Spleen (tissue), 11 donors: ENCODE measurements at regions not wholly inside any gene's neighbourhood (a gene's known extent, or its start where the extent isn't known, plus 50 kb on each side); places are given as distances from the start of the nearest gene placed in this dataset.

ENCODE experiments used
- DNase-seq: peaks from one replicate; pipeline ENCODE4 v3.0.0-alpha.2; 2020
- H3K27ac ChIP-seq, 8 donors: fragments of 200-600 bp; sonication (generic) in 7 of 8; 1 replicate in 4 of 8; 2 replicates in 4 of 8; pipeline versions ENCODE4 v1.5.0 to v1.8.0; 2016 to 2021; ENCODE audit warnings: inconsistent platforms in 4 of 8, mild to moderate bottlenecking in 4 of 8, moderate library complexity in 1 of 8
- H3K27me3 ChIP-seq, 7 donors: fragments of 200-600 bp; sonication (generic) in 6 of 7; replicated peaks in 1 of 7; 1 replicate in 4 of 7; 2 replicates in 3 of 7; pipeline versions ENCODE4 v1.5.0 to v1.8.0; 2016 to 2021; ENCODE audit warnings: inconsistent platforms in 3 of 7, mild to moderate bottlenecking in 1 of 7
- H3K36me3 ChIP-seq, 6 donors: fragments of 200-600 bp; sonication (generic) in 5 of 6; 1 replicate in 4 of 6; 2 replicates in 2 of 6; pipeline versions ENCODE4 v1.5.0 to v1.8.0; 2016 to 2021; ENCODE audit warnings: inconsistent platforms in 2 of 6
- H3K4me1 ChIP-seq, 6 donors: fragments of 200-600 bp; sonication (generic) in 5 of 6; 1 replicate in 3 of 6; 2 replicates in 3 of 6; pipeline versions ENCODE4 v1.5.0 to v1.8.0; 2016 to 2021; ENCODE audit warnings: inconsistent platforms in 3 of 6
- H3K4me3 ChIP-seq, 8 donors: fragments of 200-600 bp; sonication (generic) in 7 of 8; 1 replicate in 4 of 8; 2 replicates in 4 of 8; pipeline versions ENCODE4 v1.5.0 to v1.8.0; 2016 to 2021; ENCODE audit warnings: inconsistent platforms in 4 of 8, mild to moderate bottlenecking in 4 of 8, moderate library complexity in 2 of 8
- H3K9me3 ChIP-seq, 8 donors: fragments of 200-600 bp; sonication (generic) in 7 of 8; 1 replicate in 4 of 8; 2 replicates in 4 of 8; pipeline versions ENCODE4 v1.5.0 to v1.8.0; 2016 to 2021; ENCODE audit warnings: inconsistent platforms in 4 of 8
- POLR2A ChIP-seq, 3 donors: fragments of 450-650 bp; IDR thresholded peaks; one replicate each; pipeline ENCODE4 v1.5.1; 2017; ENCODE audit warnings: antibody characterized with exemption in 3 of 3, mild to moderate bottlenecking in 1 of 3
- POLR2AphosphoS5 ChIP-seq, 3 donors: sonication (generic); formaldehyde crosslinking; IDR thresholded peaks; one replicate each; pipeline ENCODE4 v1.5.1; 2017; ENCODE audit warnings: antibody characterized with exemption in 3 of 3
- WGBS, 5 donors: extraction: QIAGEN DNeasy Blood & Tissue Kit in 3 of 5; methylation state at CpG; one replicate each; pipeline versions ENCODE4 v1.1.5 to v1.1.7; 2013 to 2018; 5-methylcytosine and 5-hydroxymethylcytosine counted together
- intact Hi-C: fragments of 100-400 bp; cut with DNase I; formaldehyde crosslinking; loops from one replicate; pipeline ENCODE4 v1.15.0; 2023; ENCODE audit warnings: low total_unique reads
- TF ChIP-seq, protein P1 (sequence below), 11 experiments: fragments of 200-600 bp in 7 of 11; fragments of 450-650 bp in 4 of 11; sonication (generic) in 4 of 11; IDR thresholded peaks in 8 of 11; conservative IDR thresholded peaks in 3 of 11; 1 replicate in 7 of 11; 2 replicates in 4 of 11; pipeline versions ENCODE4 v1.4.0 to v1.8.0; 2016 to 2021; ENCODE audit warnings: antibody characterized with exemption in 11 of 11, inconsistent platforms in 4 of 11, mild to moderate bottlenecking in 1 of 11
- donor health status: healthy with polysubstance abuse.
- donor health status: DM: no; HTN: no; CAD: no; lungs with moderate emphysema.
- donor health status: DM: no; HTN: no; CAD: no.
- donor health status: Bipolar disorder and iron deficiency.
- donor health status: healthy.
- donor health status: DM: no; HTN: no; CAD: no.
- donor health status: DM: yes; HTN: yes; CAD: no.

DNA sequence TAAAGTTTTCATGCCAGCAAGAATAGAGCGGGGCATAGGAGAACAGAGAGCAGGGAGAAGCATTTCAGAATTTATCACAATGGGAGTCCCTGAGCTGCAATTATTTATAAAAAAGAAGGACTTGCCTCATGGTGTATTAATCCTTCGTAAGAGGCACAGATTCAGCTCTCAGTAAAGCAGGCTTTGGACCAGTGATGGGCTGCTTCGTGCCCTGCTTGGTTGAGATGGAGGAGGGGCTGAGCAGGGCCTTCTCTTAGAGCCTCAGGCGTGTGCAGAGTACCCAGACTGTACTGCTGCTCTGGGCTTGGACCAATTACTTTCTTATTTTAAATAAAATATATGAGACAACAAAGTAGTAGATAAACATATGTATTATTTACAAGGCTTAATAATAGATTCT, 265.7 kb upstream of the SLC10A2 start:
- intact Hi-C loops, result no loop called here
- Histone ChIP-seq H3K4me3 (no peak overlapping the region), H3K27me3 (no peaks in the 10 kb centered on the region), H3K36me3 (no peaks in the 10 kb centered on the region), H3K9me3 (no peaks in the 10 kb centered on the region), H3K27ac (no peak overlapping the region), H3K4me1 (no peaks in the 10 kb centered on the region)
- TF ChIP-seq POLR2AphosphoS5 (IDR thresholded peaks at IDR 0.05) (no peak), POLR2A (IDR thresholded peaks at IDR 0.05) (no peak)
- TF ChIP-seq, protein P1, sequence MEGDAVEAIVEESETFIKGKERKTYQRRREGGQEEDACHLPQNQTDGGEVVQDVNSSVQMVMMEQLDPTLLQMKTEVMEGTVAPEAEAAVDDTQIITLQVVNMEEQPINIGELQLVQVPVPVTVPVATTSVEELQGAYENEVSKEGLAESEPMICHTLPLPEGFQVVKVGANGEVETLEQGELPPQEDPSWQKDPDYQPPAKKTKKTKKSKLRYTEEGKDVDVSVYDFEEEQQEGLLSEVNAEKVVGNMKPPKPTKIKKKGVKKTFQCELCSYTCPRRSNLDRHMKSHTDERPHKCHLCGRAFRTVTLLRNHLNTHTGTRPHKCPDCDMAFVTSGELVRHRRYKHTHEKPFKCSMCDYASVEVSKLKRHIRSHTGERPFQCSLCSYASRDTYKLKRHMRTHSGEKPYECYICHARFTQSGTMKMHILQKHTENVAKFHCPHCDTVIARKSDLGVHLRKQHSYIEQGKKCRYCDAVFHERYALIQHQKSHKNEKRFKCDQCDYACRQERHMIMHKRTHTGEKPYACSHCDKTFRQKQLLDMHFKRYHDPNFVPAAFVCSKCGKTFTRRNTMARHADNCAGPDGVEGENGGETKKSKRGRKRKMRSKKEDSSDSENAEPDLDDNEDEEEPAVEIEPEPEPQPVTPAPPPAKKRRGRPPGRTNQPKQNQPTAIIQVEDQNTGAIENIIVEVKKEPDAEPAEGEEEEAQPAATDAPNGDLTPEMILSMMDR (IDR thresholded peaks at IDR 0.05 in 8 of 11, conservative IDR thresholded peaks at IDR 0.05 in 3 of 11), result no peak
- 79 to 87% (median 83%) methylated on average over 4 of the region's 4 CpGs for WGBS, 5 donors
- DNase-seq, result no peak

DNA sequence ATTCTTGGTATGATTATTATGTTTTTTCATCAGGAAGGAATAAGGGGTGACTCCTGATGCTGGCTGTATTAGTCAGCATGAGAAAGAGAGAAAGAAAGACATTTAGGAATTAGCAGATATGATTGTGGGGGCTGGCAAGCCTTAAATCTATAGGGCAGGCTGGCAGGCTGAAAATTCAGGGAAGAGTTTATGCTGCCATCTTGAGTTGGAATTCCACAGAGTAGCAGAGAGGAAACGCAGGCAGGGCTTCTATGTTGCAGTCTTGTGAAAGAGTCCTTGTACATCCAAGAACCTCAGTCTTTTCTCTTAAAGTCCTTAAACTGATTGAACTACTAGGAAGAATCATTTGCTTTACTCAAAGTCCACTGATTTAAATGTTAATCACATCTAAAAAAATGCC, 262.7 kb upstream of the SLC10A2 start:
- H3K36me3 ChIP-seq, result no peaks in the 10 kb centered on the region
- TF ChIP-seq POLR2A (IDR thresholded peaks at IDR 0.05), result no peak
- TF ChIP-seq, protein P1 (IDR thresholded peaks at IDR 0.05 in 8 of 11, conservative IDR thresholded peaks at IDR 0.05 in 3 of 11), result no peak
- no peak for TF ChIP-seq POLR2AphosphoS5 (IDR thresholded peaks at IDR 0.05)
- 61 to 86% (median 72%) methylated on average over 1 of the region's 1 CpG for whole genome bisulfite sequencing, 5 donors

DNA sequence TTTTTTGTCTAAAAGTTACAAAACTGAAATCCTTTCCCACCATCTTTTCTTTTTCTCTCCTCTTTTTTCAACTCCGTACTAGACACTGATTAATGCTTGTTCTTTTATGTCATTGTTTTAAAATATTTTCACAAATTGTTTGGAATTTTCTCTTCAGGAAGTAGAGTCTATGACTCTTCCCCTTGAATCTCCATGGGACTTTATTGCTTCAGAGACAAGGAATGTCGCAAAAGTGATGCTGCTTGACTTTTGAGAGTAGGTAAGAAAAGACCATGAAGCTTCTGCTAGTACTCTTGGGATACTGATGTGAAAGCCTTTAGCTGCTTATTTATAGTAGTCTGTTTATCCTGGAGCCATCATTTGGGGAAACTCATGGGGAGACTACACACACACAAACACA, 260.1 kb upstream of the SLC10A2 start:
- Histone ChIP-seq H3K9me3 (no peaks in the 10 kb centered on the region), H3K4me3 (no peak overlapping the region), H3K27me3 (no peaks in the 10 kb centered on the region), H3K36me3 (no peaks in the 10 kb centered on the region), H3K4me1 (no peaks in the 10 kb centered on the region), H3K27ac (no peak overlapping the region)
- TF ChIP-seq POLR2A (IDR thresholded peaks at IDR 0.05) (no peak), POLR2AphosphoS5 (IDR thresholded peaks at IDR 0.05) (no peak)
- TF ChIP-seq, protein P1 (IDR thresholded peaks at IDR 0.05 in 8 of 11, conservative IDR thresholded peaks at IDR 0.05 in 3 of 11), result no peak
- WGBS, 5 donors, result 75 to 92% (median 76%) methylated on average over 2 of the region's 2 CpGs
- DNase-seq, result no peak
- intact Hi-C loops, result no loop called here

More for the DNA sequence above, 262.7 kb upstream of the SLC10A2 start:
- no peak overlapping the region for H3K27ac ChIP-seq
- H3K27me3 ChIP-seq, result no peaks in the 10 kb centered on the region
- intact Hi-C loops, result no loop called here
- H3K4me1 ChIP-seq, result no peaks in the 10 kb centered on the region
- DNase-seq, result no peak
- no peak overlapping the region for H3K4me3 ChIP-seq
- no peaks in the 10 kb centered on the region for H3K9me3 ChIP-seq

- no peak for DNase-seq
- H3K9me3 ChIP-seq, result no peaks in the 10 kb centered on the region
- no peak overlapping the region for H3K27ac ChIP-seq
- H3K4me3 ChIP-seq, result no peak overlapping the region
- no peaks in the 10 kb centered on the region for H3K36me3 ChIP-seq
- 44 to 95% (median 61%) methylated on average over 2 of the region's 2 CpGs for WGBS, 5 donors
- H3K27me3 ChIP-seq, result no peaks in the 10 kb centered on the region
- H3K4me1 ChIP-seq, result no peaks in the 10 kb centered on the region
- intact Hi-C loops, result no loop called here
- TF ChIP-seq POLR2AphosphoS5 (IDR thresholded peaks at IDR 0.05) (no peak), POLR2A (IDR thresholded peaks at IDR 0.05) (no peak)
- TF ChIP-seq, protein P1 (IDR thresholded peaks at IDR 0.05 in 8 of 11, conservative IDR thresholded peaks at IDR 0.05 in 3 of 11), result no peak
These were observed 259.5 kb upstream of the SLC10A2 start for GRCh38 chr13:103325672-103326071.
